Lower leg skin (tissue), 4 donors: ENCODE measurements at regions not wholly inside any gene's neighbourhood (a gene's known extent, or its start where the extent isn't known, plus 50 kb on each side); places are given as distances from the start of the nearest gene placed in this dataset.

Experiments
- DNase-seq, 2 donors: peaks; one replicate each; pipeline ENCODE4 v3.0.0-alpha.2; 2019; ENCODE audit warnings: low spot score in 2 of 2
- H3K4me3 ChIP-seq: fragments of 200-600 bp; sonication (generic); 2 replicates; pipeline ENCODE4 v1.5.1; 2017; ENCODE audit warnings: mild to moderate bottlenecking, low read depth; ENCODE audit not compliant: poor library complexity, severe bottlenecking
- POLR2A ChIP-seq, 2 donors: fragments of 450-650 bp; IDR thresholded peaks; one replicate each; pipeline ENCODE4 v1.6.1; 2016 to 2017; ENCODE audit warnings: antibody characterized with exemption in 2 of 2, mild to moderate bottlenecking in 1 of 2, moderate library complexity in 1 of 2
- WGBS, 2 donors: methylation state at CpG; one replicate each; pipeline ENCODE4 v1.1.5; 2018; 5-methylcytosine and 5-hydroxymethylcytosine counted together
- intact Hi-C: fragments of 100-400 bp; cut with DNase I; formaldehyde crosslinking; loops from one replicate; pipeline ENCODE4 v1.15.0; 2023; ENCODE audit warnings: low total_unique reads
- TF ChIP-seq, protein P1 (sequence below), 3 donors: fragments of 450-650 bp; IDR thresholded peaks; one replicate each; pipeline ENCODE4 v1.5.1; 2016; ENCODE audit warnings: antibody characterized with exemption in 3 of 3, mild to moderate bottlenecking in 3 of 3, moderate library complexity in 2 of 3

DNA sequence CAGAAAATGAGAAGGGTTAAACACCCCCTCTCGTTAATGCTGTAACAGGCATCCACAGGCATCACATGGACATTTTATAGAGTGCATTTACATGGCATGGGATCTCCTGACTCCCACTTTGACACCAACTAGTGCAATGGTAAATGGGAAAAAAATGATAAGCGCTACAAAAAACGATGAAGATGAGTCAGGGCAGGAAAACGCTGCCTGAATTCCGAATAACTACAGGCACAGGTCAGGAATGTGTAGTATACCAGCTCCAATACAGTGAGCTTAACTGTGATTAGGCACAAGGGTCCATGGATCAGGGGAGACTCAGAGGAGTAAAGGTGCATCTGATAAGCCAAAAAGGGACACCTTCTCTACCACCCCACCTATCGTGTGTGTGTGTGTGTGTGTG lies 223.6 kb downstream of the FOXO1 start:
- intact Hi-C loops: no loop called here
- TF ChIP-seq POLR2A (IDR thresholded peaks at IDR 0.05): no peak
- TF ChIP-seq, protein P1, sequence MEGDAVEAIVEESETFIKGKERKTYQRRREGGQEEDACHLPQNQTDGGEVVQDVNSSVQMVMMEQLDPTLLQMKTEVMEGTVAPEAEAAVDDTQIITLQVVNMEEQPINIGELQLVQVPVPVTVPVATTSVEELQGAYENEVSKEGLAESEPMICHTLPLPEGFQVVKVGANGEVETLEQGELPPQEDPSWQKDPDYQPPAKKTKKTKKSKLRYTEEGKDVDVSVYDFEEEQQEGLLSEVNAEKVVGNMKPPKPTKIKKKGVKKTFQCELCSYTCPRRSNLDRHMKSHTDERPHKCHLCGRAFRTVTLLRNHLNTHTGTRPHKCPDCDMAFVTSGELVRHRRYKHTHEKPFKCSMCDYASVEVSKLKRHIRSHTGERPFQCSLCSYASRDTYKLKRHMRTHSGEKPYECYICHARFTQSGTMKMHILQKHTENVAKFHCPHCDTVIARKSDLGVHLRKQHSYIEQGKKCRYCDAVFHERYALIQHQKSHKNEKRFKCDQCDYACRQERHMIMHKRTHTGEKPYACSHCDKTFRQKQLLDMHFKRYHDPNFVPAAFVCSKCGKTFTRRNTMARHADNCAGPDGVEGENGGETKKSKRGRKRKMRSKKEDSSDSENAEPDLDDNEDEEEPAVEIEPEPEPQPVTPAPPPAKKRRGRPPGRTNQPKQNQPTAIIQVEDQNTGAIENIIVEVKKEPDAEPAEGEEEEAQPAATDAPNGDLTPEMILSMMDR (IDR thresholded peaks at IDR 0.05): no peak
- 78% methylated on average over 6 of the region's 6 CpGs for WGBS, 2 donors
- H3K4me3 ChIP-seq: no peak overlapping the region
- DNase-seq: no peak

DNA sequence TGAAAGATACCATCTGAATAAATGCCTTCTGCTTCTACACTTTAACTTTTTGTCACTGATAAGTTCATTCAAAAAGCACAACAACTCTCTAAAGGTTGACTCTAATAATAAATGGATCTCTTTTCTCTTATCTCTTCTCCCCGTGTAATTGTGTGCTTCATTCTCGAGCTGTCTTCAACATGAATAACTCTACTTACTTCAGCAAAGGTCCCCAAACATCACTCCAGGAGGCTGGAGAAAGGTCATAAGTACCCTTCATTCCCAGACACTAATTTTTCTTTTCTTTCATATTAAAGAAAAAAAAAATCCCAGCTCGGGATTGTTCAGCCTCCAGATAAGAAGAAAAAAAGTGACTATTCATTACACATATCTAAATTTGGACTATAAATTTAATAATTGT lies 222.2 kb downstream of the FOXO1 start:
- intact Hi-C loops: no loop called here
- TF ChIP-seq POLR2A (IDR thresholded peaks at IDR 0.05): no peak
- TF ChIP-seq, protein P1 (IDR thresholded peaks at IDR 0.05): no peak

DNA sequence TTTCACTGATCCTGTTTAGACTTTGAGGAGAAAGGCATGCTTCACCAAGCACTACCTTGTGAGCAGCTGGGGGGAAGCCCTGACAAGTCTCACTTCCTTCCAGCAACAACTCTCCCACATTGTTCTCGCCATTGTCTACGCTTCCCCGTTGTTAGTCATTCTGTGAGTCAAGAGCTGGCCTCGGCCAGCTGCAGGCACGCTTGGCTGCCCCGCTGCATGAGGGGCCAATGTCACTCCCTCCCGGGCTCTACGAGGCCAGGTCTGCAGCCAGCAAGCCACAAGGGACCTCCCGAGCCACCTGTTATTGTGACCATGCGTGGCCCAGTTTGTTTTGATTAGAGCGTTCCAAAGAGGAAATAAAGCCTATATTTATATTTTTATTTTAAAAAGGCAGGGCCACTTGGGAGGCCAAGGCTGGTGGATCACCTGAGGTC lies 220.9 kb downstream of the FOXO1 start:
- intact Hi-C loops: no loop called here
- H3K4me3 ChIP-seq: no peak overlapping the region
- 58 to 80% methylated on average over 11 of the region's 11 CpGs for WGBS, 2 donors
- DNase-seq: no peak
- TF ChIP-seq, protein P1 (IDR thresholded peaks at IDR 0.05): no peak
- TF ChIP-seq POLR2A (IDR thresholded peaks at IDR 0.05): no peak

More for the DNA sequence above, 222.2 kb downstream of the FOXO1 start:
- no peak for DNase-seq
- H3K4me3 ChIP-seq: no peak overlapping the region
- WGBS, 2 donors: 95% methylated on average over 3 of the region's 3 CpGs

DNA sequence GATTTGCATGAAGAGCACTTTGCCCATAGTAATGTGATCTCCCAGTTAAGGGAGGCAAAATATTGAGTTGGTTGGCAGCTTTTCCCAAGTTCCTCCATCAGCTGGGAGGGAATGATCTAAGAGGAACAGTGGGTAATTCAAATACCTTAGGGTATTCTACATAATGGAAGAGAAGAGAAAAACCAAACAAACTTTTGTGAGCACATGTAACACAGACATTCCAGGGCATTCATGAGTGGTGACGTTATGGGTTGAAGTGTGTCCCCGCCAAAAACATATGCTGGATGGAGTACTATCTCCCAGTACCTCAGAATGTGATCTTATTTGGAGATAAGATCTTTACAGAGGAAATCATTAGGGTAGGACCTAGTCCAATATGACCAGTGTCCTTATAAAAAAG lies 220.1 kb downstream of the FOXO1 start:
- TF ChIP-seq POLR2A (IDR thresholded peaks at IDR 0.05): no peak
- TF ChIP-seq, protein P1 (IDR thresholded peaks at IDR 0.05): no peak
- no peak overlapping the region for H3K4me3 ChIP-seq
- WGBS, 2 donors: 59 to 79% methylated on average over 2 of the region's 2 CpGs
- no peak for DNase-seq
- intact Hi-C loops: no loop called here

DNA sequence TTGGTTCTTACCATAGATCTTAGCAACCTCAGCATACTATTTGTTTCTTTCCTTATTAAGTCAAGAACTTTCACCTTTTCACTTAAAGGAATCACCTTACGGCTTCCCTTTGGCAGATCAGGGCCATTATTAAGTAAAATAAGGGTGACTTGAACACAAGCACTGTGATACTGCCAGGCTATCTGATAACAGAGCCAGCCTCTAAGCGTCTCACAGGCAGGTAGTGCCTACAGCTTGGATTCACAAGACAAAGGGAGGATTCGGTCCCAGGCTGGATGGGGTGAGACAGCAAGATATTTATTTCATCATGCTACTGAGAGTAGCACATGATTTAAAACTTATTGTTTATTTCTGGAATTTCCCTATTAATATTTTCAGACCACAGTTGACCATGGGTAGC lies 218.6 kb downstream of the FOXO1 start:
- DNase-seq: no peak
- H3K4me3 ChIP-seq: no peak overlapping the region
- 88 to 89% methylated on average over 3 of the region's 3 CpGs for WGBS, 2 donors
- intact Hi-C loops: no loop called here
- TF ChIP-seq, protein P1 (IDR thresholded peaks at IDR 0.05): no peak
- no peak for TF ChIP-seq POLR2A (IDR thresholded peaks at IDR 0.05)

DNA sequence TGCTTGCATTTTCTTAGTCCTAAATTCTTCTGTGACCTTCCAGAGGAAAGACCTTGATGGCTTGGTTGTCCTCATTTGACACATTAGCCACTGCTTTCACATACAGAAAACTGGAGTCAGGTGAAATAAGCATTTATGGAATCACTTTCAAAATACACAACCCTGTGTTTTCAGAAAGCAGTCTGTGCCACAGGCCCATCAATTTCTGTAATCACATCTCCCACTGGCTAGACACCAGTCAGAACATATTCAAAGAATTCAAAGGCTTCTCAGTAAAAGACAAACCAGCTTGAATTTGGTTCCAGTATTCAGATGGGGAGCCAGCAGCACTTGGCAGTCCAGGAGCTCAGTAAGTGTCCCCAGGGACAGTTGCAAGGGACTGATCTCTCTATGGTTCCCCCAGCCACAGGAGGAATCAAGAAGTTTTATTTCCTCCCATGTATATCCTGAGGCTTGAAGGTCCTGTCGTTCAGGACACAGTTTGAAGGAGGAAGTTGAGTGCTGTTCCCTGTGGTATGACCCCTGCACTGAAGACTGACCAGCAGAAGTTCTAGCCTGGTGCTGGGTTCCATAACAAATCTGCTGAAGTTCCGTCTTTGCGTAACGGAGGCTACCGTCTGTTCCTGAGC lies 214.3 kb downstream of the FOXO1 start:
- DNase-seq: no peak
- no peak for TF ChIP-seq POLR2A (IDR thresholded peaks at IDR 0.05)
- TF ChIP-seq, protein P1 (IDR thresholded peaks at IDR 0.05): no peak
- intact Hi-C loops: no loop called here
- H3K4me3 ChIP-seq: no peak overlapping the region
- 82 to 87% methylated on average over 5 of the region's 5 CpGs for WGBS, 2 donors
